NCI-H2107 treated with DMSO at 0.1 percent for 48 hours (cell line): ENCODE measurements at regions not wholly inside any gene's neighbourhood (a gene's known extent, or its start where the extent isn't known, plus 50 kb on each side); places are given as distances from the start of the nearest gene placed in this dataset.
"Not testable (repeated sequence)": the region's sequence is repeated elsewhere in the genome, so short reads cannot be mapped to it uniquely, and the experiment has no call there.

Source experiments
- DNase-seq: peaks from one replicate; lab custom pipeline; 2025; ENCODE audit not compliant: unreplicated experiment; lab: John Stamatoyannopoulos, UW

GRCh38 chr5:164185000-164185399 is 679.6 kb downstream of the MAT2B start:
- no peak for DNase-seq

- no peak for DNase-seq
These were observed 681.1 kb downstream of the MAT2B start for GRCh38 chr5:164186550-164186949.

GRCh38 chr5:164187785-164188184 is 682.4 kb downstream of the MAT2B start:
- no peak for DNase-seq

- no peak for DNase-seq
These were observed 683.3 kb downstream of the MAT2B start for GRCh38 chr5:164188733-164189148.

- DNase-seq: no peak
These were observed 685.8 kb downstream of the MAT2B start for GRCh38 chr5:164191240-164191639.

GRCh38 chr5:164202338-164202737 is 696.9 kb downstream of the MAT2B start:
- DNase-seq: no peak

GRCh38 chr5:164203581-164204225 is 698.3 kb downstream of the MAT2B start:
- DNase-seq: no peak

- DNase-seq: no peak
These were observed 699.0 kb downstream of the MAT2B start for GRCh38 chr5:164204338-164204946.

GRCh38 chr5:164206196-164206595 is 700.8 kb downstream of the MAT2B start:
- no peak for DNase-seq

GRCh38 chr5:164207646-164208045 is 702.2 kb downstream of the MAT2B start:
- no peak for DNase-seq

- no peak for DNase-seq
These were observed 705.1 kb downstream of the MAT2B start for GRCh38 chr5:164210491-164210890.

- no peak for DNase-seq
These were observed 709.3 kb downstream of the MAT2B start for GRCh38 chr5:164214698-164215097.

- no peak for DNase-seq
These were observed 712.0 kb downstream of the MAT2B start for GRCh38 chr5:164217464-164217863.

GRCh38 chr5:164220522-164220921 is 715.1 kb downstream of the MAT2B start:
- no peak for DNase-seq

GRCh38 chr5:164224236-164224635 is 718.8 kb downstream of the MAT2B start:
- DNase-seq: no peak

- no peak for DNase-seq
These were observed 719.4 kb downstream of the MAT2B start for GRCh38 chr5:164224772-164225171.

- no peak for DNase-seq
These were observed 724.9 kb downstream of the MAT2B start for GRCh38 chr5:164230341-164230740.

GRCh38 chr5:164233791-164234190 is 728.4 kb downstream of the MAT2B start:
- no peak for DNase-seq

- no peak for DNase-seq
These were observed 728.9 kb downstream of the MAT2B start for GRCh38 chr5:164234321-164234720.

- DNase-seq: no peak
These were observed 730.0 kb downstream of the MAT2B start for GRCh38 chr5:164235300-164235891.

GRCh38 chr5:164237486-164237885 is 732.1 kb downstream of the MAT2B start:
- DNase-seq: no peak

- DNase-seq: not testable (repeated sequence)
These were observed 746.4 kb downstream of the MAT2B start for GRCh38 chr5:164251781-164252180.

GRCh38 chr5:164253764-164254163 is 748.3 kb downstream of the MAT2B start:
- no peak for DNase-seq
